ENCODE measurements at regions not wholly inside any gene's neighbourhood (a gene's known extent, or its start where the extent isn't known, plus 50 kb on each side); places are given as distances from the start of the nearest gene placed in this dataset.
"Not testable (repeated sequence)": the region's sequence is repeated elsewhere in the genome, so short reads cannot be mapped to it uniquely, and the experiment has no call there.

DNA sequence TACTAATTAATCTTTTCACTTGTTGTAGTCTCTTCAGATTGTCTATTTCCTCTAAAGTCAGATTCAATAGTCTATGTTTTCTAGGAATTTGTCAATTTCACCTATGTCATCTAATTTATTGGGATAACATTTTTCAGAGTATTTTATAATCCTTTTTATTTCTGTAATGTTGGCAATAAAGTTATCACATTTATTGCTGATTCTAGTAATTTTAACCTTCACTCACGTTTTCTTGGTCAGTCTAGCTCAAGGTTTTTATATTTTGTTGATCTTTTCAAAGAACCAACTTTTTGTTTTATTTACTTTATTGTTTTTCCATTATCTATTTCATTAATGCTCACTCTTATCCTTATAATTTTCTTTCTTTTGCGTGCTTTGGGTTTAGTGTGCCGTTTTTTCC, 97.9 kb upstream of the GNG12 start:
- Histone ChIP-seq H3K4me1 (ENCODE audit: control insufficient read depth, insufficient read depth, low read length) (no peaks in the 10 kb centered on the region), H3K9me3 (ENCODE audit: control insufficient read depth, insufficient read depth, low read length) (no peaks in the 10 kb centered on the region), H3K4me3 (ENCODE audit: low read depth, low read length) (no peak overlapping the region), H3K9ac (ENCODE audit: low read depth, low read length) (no peak overlapping the region), H3K27me3 (ENCODE audit: control insufficient read depth, insufficient read depth, low read length) (no peaks in the 10 kb centered on the region), H3K27ac (ENCODE audit: low read depth, low read length) (no peak overlapping the region), H3K36me3 (ENCODE audit: control insufficient read depth, insufficient read depth, low read length) (no peaks in the 10 kb centered on the region)

GRCh38 chr1:67923074-67923473, 89.8 kb upstream of the GNG12 start:
- no peaks in the 10 kb centered on the region for H3K27me3 ChIP-seq (ENCODE audit: control insufficient read depth, insufficient read depth, low read length)
- no peak overlapping the region for H3K27ac ChIP-seq (ENCODE audit: low read depth, low read length)
- no peak overlapping the region for H3K4me3 ChIP-seq (ENCODE audit: low read depth, low read length)
- H3K4me1 ChIP-seq (ENCODE audit: control insufficient read depth, insufficient read depth, low read length), result no peaks in the 10 kb centered on the region; the same call in 1 of the 2 replicates
- H3K9ac ChIP-seq (ENCODE audit: low read depth, low read length), result no peak overlapping the region
- H3K36me3 ChIP-seq (ENCODE audit: control insufficient read depth, insufficient read depth, low read length), result no peaks in the 10 kb centered on the region
- H3K9me3 ChIP-seq (ENCODE audit: control insufficient read depth, insufficient read depth, low read length), result no peaks in the 10 kb centered on the region

DNA sequence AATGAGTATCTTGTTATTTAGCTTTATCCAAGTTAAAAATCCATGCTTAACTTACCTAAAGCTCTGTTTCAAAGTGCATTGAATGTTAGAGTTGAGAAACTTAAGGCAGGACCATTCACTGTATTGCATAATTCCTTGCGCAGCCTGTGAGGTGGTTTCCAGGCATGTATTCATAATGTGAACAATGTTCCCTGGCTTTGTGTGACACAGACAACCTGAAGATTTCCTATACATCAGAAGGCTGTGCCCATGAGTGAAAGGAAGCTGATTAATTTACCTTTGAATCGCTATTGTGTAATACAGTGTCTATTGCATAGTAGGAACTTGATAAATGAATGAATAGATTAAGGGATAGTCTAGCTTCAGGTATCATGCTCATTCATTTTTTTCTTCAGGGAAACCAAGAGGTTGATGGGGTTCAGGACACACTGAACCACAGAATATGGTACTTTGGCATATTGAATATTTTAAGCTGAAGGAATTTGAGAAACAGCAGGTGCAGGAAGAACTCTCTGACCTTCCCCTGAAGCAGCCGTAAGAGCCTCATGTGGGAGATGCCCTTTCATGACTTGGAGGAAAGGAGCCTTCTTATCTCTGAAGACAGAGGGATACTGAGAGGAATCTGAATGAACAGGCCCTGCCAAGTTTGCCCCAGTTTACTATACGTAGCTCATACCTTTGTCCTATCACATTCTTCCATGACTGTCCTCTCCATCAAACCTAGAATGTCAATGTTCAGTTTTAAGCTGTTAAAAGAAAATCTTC, 88.6 kb upstream of the GNG12 start:
- Histone ChIP-seq H3K4me3 (ENCODE audit: low read depth, low read length) (no peak overlapping the region), H3K9me3 (ENCODE audit: control insufficient read depth, insufficient read depth, low read length) (no peaks in the 10 kb centered on the region), H3K9ac (ENCODE audit: low read depth, low read length) (no peak overlapping the region), H3K36me3 (ENCODE audit: control insufficient read depth, insufficient read depth, low read length) (no peaks in the 10 kb centered on the region), H3K27ac (ENCODE audit: low read depth, low read length) (no peak overlapping the region), H3K4me1 (ENCODE audit: control insufficient read depth, insufficient read depth, low read length) (no peaks in the 10 kb centered on the region; the same call in 1 of the 2 replicates), H3K27me3 (ENCODE audit: control insufficient read depth, insufficient read depth, low read length) (no peaks in the 10 kb centered on the region)

DNA sequence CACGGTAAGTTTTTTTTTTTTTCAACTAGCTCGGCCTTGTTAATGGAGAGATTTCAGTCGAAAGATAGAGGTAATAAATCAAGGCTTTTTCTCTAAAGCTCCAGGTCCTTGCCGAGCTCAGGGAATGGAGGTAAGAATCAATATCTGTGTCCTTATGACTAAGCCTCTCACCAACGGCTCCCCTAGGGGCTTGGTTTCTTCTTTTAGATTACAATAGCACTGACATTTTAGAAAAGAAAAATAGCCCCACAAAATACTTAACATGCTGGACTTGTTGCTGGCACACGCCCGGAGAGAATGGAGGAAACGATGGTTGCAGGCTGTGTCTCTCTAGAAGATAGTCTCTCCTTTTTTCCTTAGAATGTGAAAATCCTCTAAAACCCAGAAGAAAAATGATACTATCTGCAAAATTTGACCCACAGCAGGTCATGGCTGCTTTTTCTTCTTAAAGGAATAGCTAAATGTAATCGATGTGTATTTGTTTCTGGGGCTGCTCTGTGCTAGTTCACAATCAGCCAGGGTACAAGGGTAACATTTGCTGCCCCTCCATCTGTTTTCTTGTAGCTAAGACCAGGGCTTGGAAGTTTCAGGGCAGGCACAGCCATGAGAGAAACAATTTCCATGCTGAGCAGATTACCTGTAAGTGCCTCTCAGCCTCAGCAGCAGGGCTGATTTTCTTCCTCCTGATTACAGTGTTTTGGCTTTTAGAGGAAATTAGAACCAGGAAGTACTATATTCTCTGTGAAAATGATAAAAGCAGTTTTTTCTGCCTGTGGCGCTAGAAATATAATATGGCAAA, 86.2 kb upstream of the GNG12 start:
- no peak overlapping the region for H3K4me3 ChIP-seq (ENCODE audit: low read depth, low read length)
- no peaks in the 10 kb centered on the region for H3K27me3 ChIP-seq (ENCODE audit: control insufficient read depth, insufficient read depth, low read length)
- H3K27ac ChIP-seq (ENCODE audit: low read depth, low read length), result no peak overlapping the region
- H3K9me3 ChIP-seq (ENCODE audit: control insufficient read depth, insufficient read depth, low read length), result no peaks in the 10 kb centered on the region
- H3K9ac ChIP-seq (ENCODE audit: low read depth, low read length), result no peak overlapping the region
- H3K4me1 ChIP-seq (ENCODE audit: control insufficient read depth, insufficient read depth, low read length), result no peaks in the 10 kb centered on the region; the same call in 1 of the 2 replicates
- no peaks in the 10 kb centered on the region for H3K36me3 ChIP-seq (ENCODE audit: control insufficient read depth, insufficient read depth, low read length)

GRCh38 chr1:67918067-67918466, 84.8 kb upstream of the GNG12 start:
- Histone ChIP-seq H3K4me1 (ENCODE audit: control insufficient read depth, insufficient read depth, low read length) (no peaks in the 10 kb centered on the region; the same call in 1 of the 2 replicates), H3K4me3 (ENCODE audit: low read depth, low read length) (no peak overlapping the region), H3K27me3 (ENCODE audit: control insufficient read depth, insufficient read depth, low read length) (no peaks in the 10 kb centered on the region), H3K9ac (ENCODE audit: low read depth, low read length) (no peak overlapping the region), H3K9me3 (ENCODE audit: control insufficient read depth, insufficient read depth, low read length) (no peaks in the 10 kb centered on the region), H3K36me3 (ENCODE audit: control insufficient read depth, insufficient read depth, low read length) (no peaks in the 10 kb centered on the region), H3K27ac (ENCODE audit: low read depth, low read length) (no peak overlapping the region)

DNA sequence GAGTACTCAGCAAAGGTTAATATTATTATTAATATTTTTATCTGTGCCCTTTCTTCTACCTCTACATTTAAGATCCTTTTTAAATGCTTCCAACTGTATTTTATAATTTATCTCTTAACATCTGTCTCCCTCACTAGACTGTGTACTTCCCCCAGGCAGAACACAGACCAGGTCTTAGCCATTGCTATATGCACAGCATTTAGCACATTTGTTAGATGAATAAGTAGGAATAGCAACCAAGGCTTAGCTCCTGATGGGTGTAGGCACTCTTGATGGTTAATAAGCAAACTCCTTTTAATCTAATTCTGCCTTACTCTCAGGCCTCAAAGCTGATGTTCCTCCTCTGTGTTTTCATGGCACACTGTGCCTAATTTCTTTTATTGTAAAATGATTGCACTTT, 83.7 kb upstream of the GNG12 start:
- Histone ChIP-seq H3K4me3 (ENCODE audit: low read depth, low read length) (no peak overlapping the region), H3K9ac (ENCODE audit: low read depth, low read length) (no peak overlapping the region), H3K27ac (ENCODE audit: low read depth, low read length) (no peak overlapping the region), H3K36me3 (ENCODE audit: control insufficient read depth, insufficient read depth, low read length) (no peaks in the 10 kb centered on the region), H3K4me1 (ENCODE audit: control insufficient read depth, insufficient read depth, low read length) (no peaks in the 10 kb centered on the region; the same call in 1 of the 2 replicates), H3K9me3 (ENCODE audit: control insufficient read depth, insufficient read depth, low read length) (no peaks in the 10 kb centered on the region), H3K27me3 (ENCODE audit: control insufficient read depth, insufficient read depth, low read length) (no peaks in the 10 kb centered on the region)

GRCh38 chr1:67916140-67916886, 83.0 kb upstream of the GNG12 start:
- H3K4me3 ChIP-seq (ENCODE audit: low read depth, low read length), result no peak overlapping the region
- H3K9ac ChIP-seq (ENCODE audit: low read depth, low read length), result no peak overlapping the region
- H3K36me3 ChIP-seq (ENCODE audit: control insufficient read depth, insufficient read depth, low read length), result no peaks in the 10 kb centered on the region
- no peaks in the 10 kb centered on the region for H3K9me3 ChIP-seq (ENCODE audit: control insufficient read depth, insufficient read depth, low read length)
- H3K4me1 ChIP-seq (ENCODE audit: control insufficient read depth, insufficient read depth, low read length), result no peaks in the 10 kb centered on the region; the same call in 1 of the 2 replicates
- no peak overlapping the region for H3K27ac ChIP-seq (ENCODE audit: low read depth, low read length)
- H3K27me3 ChIP-seq (ENCODE audit: control insufficient read depth, insufficient read depth, low read length), result no peaks in the 10 kb centered on the region

GRCh38 chr1:67909776-67910175, 76.5 kb upstream of the GNG12 start:
- no peak overlapping the region for H3K4me3 ChIP-seq (ENCODE audit: low read depth, low read length)
- no peaks in the 10 kb centered on the region for H3K9me3 ChIP-seq (ENCODE audit: control insufficient read depth, insufficient read depth, low read length)
- no peak overlapping the region for H3K9ac ChIP-seq (ENCODE audit: low read depth, low read length)
- H3K27me3 ChIP-seq (ENCODE audit: control insufficient read depth, insufficient read depth, low read length), result no peaks in the 10 kb centered on the region
- H3K36me3 ChIP-seq (ENCODE audit: control insufficient read depth, insufficient read depth, low read length), result no peaks in the 10 kb centered on the region
- H3K27ac ChIP-seq (ENCODE audit: low read depth, low read length), result no peak overlapping the region
- peaks cover 8% of the 10 kb centered on the region for H3K4me1 ChIP-seq (ENCODE audit: control insufficient read depth, insufficient read depth, low read length)

DNA sequence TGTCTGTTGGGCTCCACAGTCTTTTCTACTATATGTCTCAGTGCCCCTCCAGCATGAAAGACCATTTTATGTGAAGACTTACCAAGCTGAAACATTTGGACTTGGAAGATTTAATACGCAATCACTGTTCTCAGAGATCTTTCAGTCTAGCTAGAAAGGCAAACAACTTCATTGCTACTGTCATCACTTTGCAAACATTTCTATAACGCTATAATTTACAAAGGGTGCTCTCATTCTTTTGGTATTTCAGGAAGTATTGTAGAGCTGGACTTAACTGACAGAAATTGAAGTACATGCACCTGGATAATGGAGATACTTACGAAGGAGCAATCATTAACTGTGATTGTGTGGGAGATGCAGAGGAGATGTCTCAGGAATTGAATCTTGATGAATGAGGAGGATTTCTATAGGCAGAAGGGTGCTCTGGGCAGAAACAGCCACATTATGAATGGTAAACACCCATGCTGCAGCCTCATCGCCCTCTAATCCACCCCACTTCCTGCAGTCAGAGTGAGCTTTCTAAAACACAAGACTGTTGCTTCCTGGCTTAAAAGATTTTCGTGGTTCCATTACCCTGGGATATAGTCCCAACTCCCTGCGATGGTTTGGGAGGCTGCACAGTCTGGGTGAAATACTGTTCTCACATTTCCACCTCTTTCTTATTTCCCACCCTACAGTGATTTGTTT, 75.1 kb upstream of the GNG12 start:
- Histone ChIP-seq H3K27ac (ENCODE audit: low read depth, low read length) (no peak overlapping the region), H3K9me3 (ENCODE audit: control insufficient read depth, insufficient read depth, low read length) (no peaks in the 10 kb centered on the region), H3K4me1 (ENCODE audit: control insufficient read depth, insufficient read depth, low read length) (peaks cover 8% of the 10 kb centered on the region), H3K27me3 (ENCODE audit: control insufficient read depth, insufficient read depth, low read length) (no peaks in the 10 kb centered on the region), H3K4me3 (ENCODE audit: low read depth, low read length) (no peak overlapping the region), H3K36me3 (ENCODE audit: control insufficient read depth, insufficient read depth, low read length) (no peaks in the 10 kb centered on the region), H3K9ac (ENCODE audit: low read depth, low read length) (no peak overlapping the region)

DNA sequence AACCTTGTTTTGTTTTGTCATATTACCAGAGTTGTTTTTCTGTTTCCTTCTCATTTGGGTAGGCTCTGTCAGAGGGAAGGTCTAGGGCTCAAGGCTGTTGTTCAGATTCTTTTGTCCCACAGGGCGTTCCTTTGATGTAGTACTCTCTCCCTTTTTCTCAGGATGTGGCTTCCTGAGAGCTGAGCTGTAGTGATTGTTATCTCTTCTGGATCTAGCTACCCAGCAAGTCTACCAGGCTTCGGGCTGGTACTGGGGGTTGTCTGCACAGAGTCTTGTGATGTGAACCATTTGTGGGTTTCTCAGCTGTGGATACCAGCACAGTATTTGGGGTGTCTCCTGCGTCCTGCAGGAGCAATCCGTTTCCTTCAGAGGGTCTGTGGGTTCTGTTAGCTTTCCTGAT, 74.2 kb upstream of the GNG12 start:
- H3K4me1 ChIP-seq (ENCODE audit: control insufficient read depth, insufficient read depth, low read length); H3K9me3 ChIP-seq (ENCODE audit: control insufficient read depth, insufficient read depth, low read length); H3K9ac ChIP-seq (ENCODE audit: low read depth, low read length); H3K27ac ChIP-seq (ENCODE audit: low read depth, low read length); H3K27me3 ChIP-seq (ENCODE audit: control insufficient read depth, insufficient read depth, low read length); H3K4me3 ChIP-seq (ENCODE audit: low read depth, low read length); H3K36me3 ChIP-seq (ENCODE audit: control insufficient read depth, insufficient read depth, low read length): not testable (repeated sequence)

Data from HUES48 (cell line).